ENCODE measurements at regions not wholly inside any gene's neighbourhood (a gene's known extent, or its start where the extent isn't known, plus 50 kb on each side); places are given as distances from the start of the nearest gene placed in this dataset.

- Mint-ChIP-seq H3K36me3 (no peaks in the 10 kb centered on the region), H3K4me3 (no peak overlapping the region), H3K4me1 (no peaks in the 10 kb centered on the region), H3K27me3 (peaks cover under 1% of the 10 kb centered on the region), H3K9me3 (peaks cover 3% of the 10 kb centered on the region), H3K27ac (no peak overlapping the region)
- ATAC-seq (ENCODE audit: low read depth) (no peak), DNase-seq (ENCODE audit: low spot score in 2 of 2) (no peak)
Observed at GRCh38 chr13:108525827-108526226, 103.6 kb upstream of the MYO16 start.

GRCh38 chr13:108526286-108526685 lies 103.1 kb upstream of the MYO16 start:
- ATAC-seq (ENCODE audit: low read depth), result no peak
- peaks cover 2% of the 10 kb centered on the region for H3K27me3 Mint-ChIP-seq
- H3K4me3 Mint-ChIP-seq, result no peak overlapping the region
- no peak for DNase-seq (ENCODE audit: low spot score in 2 of 2)
- no peaks in the 10 kb centered on the region for H3K4me1 Mint-ChIP-seq
- no peaks in the 10 kb centered on the region for H3K36me3 Mint-ChIP-seq
- no peak overlapping the region for H3K27ac Mint-ChIP-seq
- H3K9me3 Mint-ChIP-seq, result peaks cover 5% of the 10 kb centered on the region

GRCh38 chr13:108527844-108528243 lies 101.6 kb upstream of the MYO16 start:
- no peak overlapping the region for H3K27ac Mint-ChIP-seq
- H3K27me3 Mint-ChIP-seq, result peaks cover 2% of the 10 kb centered on the region
- no peaks in the 10 kb centered on the region for H3K36me3 Mint-ChIP-seq
- H3K4me3 Mint-ChIP-seq, result no peak overlapping the region
- ATAC-seq (ENCODE audit: low read depth) (no peak), DNase-seq (ENCODE audit: low spot score in 2 of 2) (no peak)
- H3K4me1 Mint-ChIP-seq, result no peaks in the 10 kb centered on the region
- peaks cover 6% of the 10 kb centered on the region for H3K9me3 Mint-ChIP-seq

- Mint-ChIP-seq H3K4me3 (no peak overlapping the region), H3K27ac (no peak overlapping the region), H3K36me3 (no peaks in the 10 kb centered on the region), H3K27me3 (peaks cover 2% of the 10 kb centered on the region), H3K4me1 (no peaks in the 10 kb centered on the region), H3K9me3 (peaks cover 6% of the 10 kb centered on the region)
- DNase-seq (ENCODE audit: low spot score in 2 of 2) (no peak), ATAC-seq (ENCODE audit: low read depth) (no peak)
Observed at GRCh38 chr13:108528303-108528702, 101.1 kb upstream of the MYO16 start.

GRCh38 chr13:108533842-108534241 lies 95.6 kb upstream of the MYO16 start:
- DNase-seq (ENCODE audit: low spot score in 2 of 2), result no peak
- Mint-ChIP-seq H3K4me1 (no peaks in the 10 kb centered on the region), H3K36me3 (no peaks in the 10 kb centered on the region), H3K27me3 (peaks cover 2% of the 10 kb centered on the region), H3K9me3 (peaks cover 6% of the 10 kb centered on the region), H3K4me3 (no peak overlapping the region), H3K27ac (no peak overlapping the region)
- no peak for ATAC-seq (ENCODE audit: low read depth)

GRCh38 chr13:108534728-108535127 lies 94.7 kb upstream of the MYO16 start:
- Mint-ChIP-seq H3K9me3 (peaks cover 6% of the 10 kb centered on the region), H3K4me1 (no peaks in the 10 kb centered on the region), H3K27ac (no peak overlapping the region), H3K27me3 (peaks cover 2% of the 10 kb centered on the region), H3K4me3 (no peak overlapping the region), H3K36me3 (no peaks in the 10 kb centered on the region)
- DNase-seq (ENCODE audit: low spot score in 2 of 2) (no peak), ATAC-seq (ENCODE audit: low read depth) (no peak)

- no peak for DNase-seq (ENCODE audit: low spot score in 2 of 2)
- Mint-ChIP-seq H3K4me3 (no peak overlapping the region), H3K9me3 (peaks cover 10% of the 10 kb centered on the region), H3K36me3 (no peaks in the 10 kb centered on the region), H3K4me1 (no peaks in the 10 kb centered on the region), H3K27ac (no peak overlapping the region), H3K27me3 (peaks cover 3% of the 10 kb centered on the region)
- no peak for ATAC-seq (ENCODE audit: low read depth)
Observed at GRCh38 chr13:108549934-108550333, 79.5 kb upstream of the MYO16 start.

GRCh38 chr13:108551674-108552073 lies 77.7 kb upstream of the MYO16 start:
- no peaks in the 10 kb centered on the region for H3K4me1 Mint-ChIP-seq
- peaks cover 8% of the 10 kb centered on the region for H3K9me3 Mint-ChIP-seq
- H3K4me3 Mint-ChIP-seq, result no peak overlapping the region
- peaks cover 3% of the 10 kb centered on the region for H3K27me3 Mint-ChIP-seq
- DNase-seq (ENCODE audit: low spot score in 2 of 2), result no peak
- no peaks in the 10 kb centered on the region for H3K36me3 Mint-ChIP-seq
- H3K27ac Mint-ChIP-seq, result no peak overlapping the region
- no peak for ATAC-seq (ENCODE audit: low read depth)

GRCh38 chr13:108558489-108558888 lies 70.9 kb upstream of the MYO16 start:
- Mint-ChIP-seq H3K4me3 (no peak overlapping the region), H3K9me3 (no peaks in the 10 kb centered on the region), H3K4me1 (no peaks in the 10 kb centered on the region), H3K36me3 (no peaks in the 10 kb centered on the region), H3K27ac (no peak overlapping the region), H3K27me3 (no peaks in the 10 kb centered on the region)
- DNase-seq (ENCODE audit: low spot score in 2 of 2), result no peak
- no peak for ATAC-seq (ENCODE audit: low read depth)

GRCh38 chr13:108560093-108560492 lies 69.3 kb upstream of the MYO16 start:
- Mint-ChIP-seq H3K36me3 (no peaks in the 10 kb centered on the region), H3K27me3 (no peaks in the 10 kb centered on the region), H3K27ac (no peak overlapping the region), H3K4me1 (no peaks in the 10 kb centered on the region), H3K9me3 (no peaks in the 10 kb centered on the region), H3K4me3 (no peak overlapping the region)
- DNase-seq (ENCODE audit: low spot score in 2 of 2) (no peak), ATAC-seq (ENCODE audit: low read depth) (no peak)

- H3K36me3 Mint-ChIP-seq, result no peaks in the 10 kb centered on the region
- no peak for DNase-seq (ENCODE audit: low spot score in 2 of 2)
- no peak overlapping the region for H3K27ac Mint-ChIP-seq
- no peak for ATAC-seq (ENCODE audit: low read depth)
- no peak overlapping the region for H3K4me3 Mint-ChIP-seq
- H3K9me3 Mint-ChIP-seq, result no peaks in the 10 kb centered on the region
- H3K4me1 Mint-ChIP-seq, result no peaks in the 10 kb centered on the region
- H3K27me3 Mint-ChIP-seq, result no peaks in the 10 kb centered on the region
Observed at GRCh38 chr13:108561149-108561548, 68.3 kb upstream of the MYO16 start.

- Mint-ChIP-seq H3K27ac (no peak overlapping the region), H3K9me3 (peaks cover 2% of the 10 kb centered on the region), H3K27me3 (no peaks in the 10 kb centered on the region), H3K4me3 (no peak overlapping the region), H3K4me1 (no peaks in the 10 kb centered on the region), H3K36me3 (no peaks in the 10 kb centered on the region)
- no peak for ATAC-seq (ENCODE audit: low read depth)
- DNase-seq (ENCODE audit: low spot score in 2 of 2), result no peak
Observed at GRCh38 chr13:108566413-108567170, 62.8 kb upstream of the MYO16 start.

- no peaks in the 10 kb centered on the region for H3K4me1 Mint-ChIP-seq
- H3K9me3 Mint-ChIP-seq, result no peaks in the 10 kb centered on the region
- no peaks in the 10 kb centered on the region for H3K27me3 Mint-ChIP-seq
- no peak overlapping the region for H3K4me3 Mint-ChIP-seq
- no peaks in the 10 kb centered on the region for H3K36me3 Mint-ChIP-seq
- ATAC-seq (ENCODE audit: low read depth) (no peak), DNase-seq (ENCODE audit: low spot score in 2 of 2) (no peak)
- no peak overlapping the region for H3K27ac Mint-ChIP-seq
Observed at GRCh38 chr13:108572782-108573211, 56.6 kb upstream of the MYO16 start.

GRCh38 chr13:108573455-108573854 lies 56.0 kb upstream of the MYO16 start:
- no peak overlapping the region for H3K27ac Mint-ChIP-seq
- H3K4me3 Mint-ChIP-seq, result no peak overlapping the region
- ATAC-seq (ENCODE audit: low read depth) (no peak), DNase-seq (ENCODE audit: low spot score in 2 of 2) (no peak)
- no peaks in the 10 kb centered on the region for H3K4me1 Mint-ChIP-seq
- H3K27me3 Mint-ChIP-seq, result no peaks in the 10 kb centered on the region
- H3K9me3 Mint-ChIP-seq, result no peaks in the 10 kb centered on the region
- no peaks in the 10 kb centered on the region for H3K36me3 Mint-ChIP-seq

- no peaks in the 10 kb centered on the region for H3K27me3 Mint-ChIP-seq
- no peaks in the 10 kb centered on the region for H3K9me3 Mint-ChIP-seq
- H3K4me3 Mint-ChIP-seq, result no peak overlapping the region
- H3K4me1 Mint-ChIP-seq, result no peaks in the 10 kb centered on the region
- no peak for DNase-seq (ENCODE audit: low spot score in 2 of 2)
- no peak overlapping the region for H3K27ac Mint-ChIP-seq
- H3K36me3 Mint-ChIP-seq, result no peaks in the 10 kb centered on the region
- ATAC-seq (ENCODE audit: low read depth), result no peak
Observed at GRCh38 chr13:108574856-108575255, 54.6 kb upstream of the MYO16 start.

Measured in memory B cell (primary cell).